ENCODE measurements at regions not wholly inside any gene's neighbourhood (a gene's known extent, or its start where the extent isn't known, plus 50 kb on each side); places are given as distances from the start of the nearest gene placed in this dataset.
"Not testable (repeated sequence)": the region's sequence is repeated elsewhere in the genome, so short reads cannot be mapped to it uniquely, and the experiment has no call there.

DNA sequence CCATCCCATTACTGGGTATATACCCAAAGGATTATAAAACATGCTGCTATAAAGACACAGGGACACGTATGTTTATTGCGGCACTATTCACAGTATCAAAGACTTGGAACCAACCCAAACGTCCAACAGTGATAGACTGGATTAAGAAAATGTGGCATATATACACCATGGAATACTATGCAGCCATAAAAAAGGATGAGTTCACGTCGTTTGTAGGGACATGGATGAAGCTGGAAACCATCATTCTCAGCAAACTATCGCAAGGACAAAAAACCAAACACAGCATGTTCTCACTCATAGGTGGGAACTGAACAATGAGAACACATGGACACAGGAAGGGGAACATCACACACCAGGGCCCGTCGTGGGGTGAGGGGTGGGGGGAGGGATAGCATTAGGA, 106.1 kb downstream of the CHD1L start:
- H3K9me3 ChIP-seq; H3K36me3 ChIP-seq; H3K4me1 ChIP-seq; H3K27ac ChIP-seq; intact Hi-C loops (cut with DNase I); H3K4me3 ChIP-seq; H3K27me3 ChIP-seq; DNase-seq: not testable (repeated sequence)
- 77 to 83% methylated on average over 8 of the region's 8 CpGs for WGBS, 2 donors

DNA sequence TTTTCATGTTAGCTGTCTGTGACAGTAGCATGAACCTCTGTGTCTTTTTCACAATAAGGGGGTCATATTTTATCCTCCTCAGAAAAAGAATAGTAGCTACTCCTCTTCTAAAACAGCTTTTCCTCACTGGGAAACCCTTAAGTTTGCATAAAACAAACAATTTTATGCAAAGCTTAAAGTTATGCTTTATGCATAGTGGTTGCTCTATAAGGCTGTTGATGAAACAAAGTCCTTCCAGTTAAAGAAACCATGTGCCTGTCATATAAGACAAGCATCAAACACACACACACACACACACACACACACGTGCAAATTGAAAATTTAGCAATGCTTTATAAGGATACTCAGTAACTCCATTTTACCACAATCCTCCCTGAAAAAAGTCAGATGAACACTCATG, 107.0 kb downstream of the CHD1L start:
- H3K9me3 ChIP-seq, result peaks cover 0 to 2% (median 0%) of the 10 kb centered on the region in 4 donors
- H3K36me3 ChIP-seq, result no peaks in the 10 kb centered on the region
- intact Hi-C loops (cut with DNase I), result no loop called here
- no peak overlapping the region for H3K4me3 ChIP-seq
- 47 to 78% methylated on average over 1 of the region's 1 CpG for WGBS, 2 donors
- H3K4me1 ChIP-seq, result no peaks in the 10 kb centered on the region
- H3K27ac ChIP-seq, result no peak overlapping the region
- H3K27me3 ChIP-seq, result no peaks in the 10 kb centered on the region
- no peak for DNase-seq
- TF ChIP-seq POLR2AphosphoS5 (IDR thresholded peaks at IDR 0.05), result no peak
- no peak for TF ChIP-seq EP300 (IDR thresholded peaks at IDR 0.05)
- TF ChIP-seq POLR2A (IDR thresholded peaks at IDR 0.05), result no peak

DNA sequence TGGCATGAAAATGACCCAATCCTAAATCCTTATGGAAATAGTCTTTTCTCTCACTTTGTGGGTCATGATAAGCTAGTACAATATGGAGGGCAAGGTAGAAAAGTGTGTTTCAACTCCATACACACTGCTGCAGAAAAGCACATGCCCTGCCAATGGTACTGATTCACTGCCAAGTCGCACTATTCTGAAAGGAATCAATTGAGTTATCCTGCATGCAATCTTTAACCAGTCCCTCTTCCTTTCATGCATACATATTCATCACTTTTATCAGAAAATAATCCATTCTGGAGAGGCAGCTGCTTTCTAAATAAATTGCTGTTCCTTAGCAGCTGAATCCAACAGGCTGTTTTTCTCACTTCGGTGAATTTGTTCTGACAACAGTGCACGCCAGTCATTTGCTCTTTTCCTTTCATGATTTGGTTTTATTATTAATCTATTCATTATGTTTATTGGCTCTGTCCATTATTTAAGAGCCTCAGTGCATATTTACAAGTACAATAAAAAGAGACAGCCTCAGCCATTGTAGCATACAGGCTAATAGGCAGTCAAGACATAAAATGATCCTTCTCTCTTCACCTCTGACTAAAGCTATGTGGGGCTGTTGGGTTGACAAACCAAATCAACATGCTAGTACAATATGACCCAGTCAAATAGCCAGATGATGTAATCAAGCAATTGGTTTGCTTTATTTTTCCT, 108.8 kb downstream of the CHD1L start:
- no peaks in the 10 kb centered on the region for H3K4me1 ChIP-seq
- no peaks in the 10 kb centered on the region for H3K36me3 ChIP-seq
- 75 to 81% methylated on average over 3 of the region's 3 CpGs for WGBS, 2 donors
- no peak overlapping the region for H3K4me3 ChIP-seq
- TF ChIP-seq, protein P1, sequence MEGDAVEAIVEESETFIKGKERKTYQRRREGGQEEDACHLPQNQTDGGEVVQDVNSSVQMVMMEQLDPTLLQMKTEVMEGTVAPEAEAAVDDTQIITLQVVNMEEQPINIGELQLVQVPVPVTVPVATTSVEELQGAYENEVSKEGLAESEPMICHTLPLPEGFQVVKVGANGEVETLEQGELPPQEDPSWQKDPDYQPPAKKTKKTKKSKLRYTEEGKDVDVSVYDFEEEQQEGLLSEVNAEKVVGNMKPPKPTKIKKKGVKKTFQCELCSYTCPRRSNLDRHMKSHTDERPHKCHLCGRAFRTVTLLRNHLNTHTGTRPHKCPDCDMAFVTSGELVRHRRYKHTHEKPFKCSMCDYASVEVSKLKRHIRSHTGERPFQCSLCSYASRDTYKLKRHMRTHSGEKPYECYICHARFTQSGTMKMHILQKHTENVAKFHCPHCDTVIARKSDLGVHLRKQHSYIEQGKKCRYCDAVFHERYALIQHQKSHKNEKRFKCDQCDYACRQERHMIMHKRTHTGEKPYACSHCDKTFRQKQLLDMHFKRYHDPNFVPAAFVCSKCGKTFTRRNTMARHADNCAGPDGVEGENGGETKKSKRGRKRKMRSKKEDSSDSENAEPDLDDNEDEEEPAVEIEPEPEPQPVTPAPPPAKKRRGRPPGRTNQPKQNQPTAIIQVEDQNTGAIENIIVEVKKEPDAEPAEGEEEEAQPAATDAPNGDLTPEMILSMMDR (IDR thresholded peaks at IDR 0.05), result no peak
- TF ChIP-seq POLR2AphosphoS5 (IDR thresholded peaks at IDR 0.05) (no peak), EP300 (IDR thresholded peaks at IDR 0.05) (no peak), POLR2A (IDR thresholded peaks at IDR 0.05) (no peak)
- H3K27ac ChIP-seq, result no peak overlapping the region
- H3K9me3 ChIP-seq, result peaks cover 0 to 2% (median 0%) of the 10 kb centered on the region in 4 donors
- DNase-seq, result no peak
- no peaks in the 10 kb centered on the region for H3K27me3 ChIP-seq
- intact Hi-C loops (cut with DNase I), result no loop called here

DNA sequence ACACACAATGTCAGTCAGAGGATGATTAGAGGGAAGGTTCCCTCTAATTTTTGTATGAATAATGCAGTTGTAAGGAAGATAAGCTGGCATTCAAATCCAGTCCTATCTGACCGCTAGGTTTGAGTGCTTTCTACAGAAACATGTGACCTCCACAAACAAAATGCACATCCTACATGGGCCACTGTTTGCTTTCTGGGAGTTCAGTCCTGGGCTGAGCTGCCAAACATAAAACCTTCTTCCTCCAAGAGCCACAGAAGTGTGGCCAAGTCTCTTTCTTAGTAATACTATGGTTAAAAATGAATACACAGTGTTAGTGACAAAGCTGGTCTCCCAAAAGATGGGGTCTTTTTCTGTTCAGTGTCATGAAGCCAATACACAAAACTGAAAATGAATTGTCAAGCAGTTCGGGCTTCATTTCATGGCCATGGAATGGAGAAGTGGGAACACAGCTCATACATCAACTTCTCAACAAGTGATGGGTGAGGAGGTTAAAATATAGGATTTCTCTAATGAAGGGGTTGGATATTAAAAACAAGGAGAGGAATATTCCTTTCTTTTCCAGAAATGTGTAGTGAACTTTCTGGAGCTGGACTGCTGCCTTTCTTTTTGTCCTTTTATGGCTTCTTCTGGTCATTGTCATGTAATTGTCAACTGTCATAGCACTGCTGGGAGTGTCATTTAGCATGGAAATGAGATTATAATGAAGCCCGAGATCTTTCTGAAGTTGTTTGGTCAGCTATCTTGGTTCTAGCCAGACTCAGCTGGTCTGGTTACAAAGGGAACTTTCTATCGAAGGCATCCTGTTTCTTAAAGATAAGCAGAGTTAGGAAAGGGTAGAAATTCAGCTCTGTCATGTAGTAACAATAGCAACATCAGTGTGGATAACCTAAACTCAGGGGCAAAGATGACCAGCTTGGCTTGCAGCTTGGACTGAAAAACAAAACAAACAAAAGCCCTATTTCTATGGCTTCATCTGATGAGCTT, 135.1 kb downstream of the CHD1L start:
- intact Hi-C loops (cut with DNase I), result no loop called here
- H3K27ac ChIP-seq, result no peak overlapping the region
- H3K4me3 ChIP-seq, result no peak overlapping the region
- H3K27me3 ChIP-seq, result no peaks in the 10 kb centered on the region
- no peak for TF ChIP-seq POLR2A (IDR thresholded peaks at IDR 0.05)
- TF ChIP-seq, protein P1 (IDR thresholded peaks at IDR 0.05), result no peak
- TF ChIP-seq EP300 (IDR thresholded peaks at IDR 0.05), result no peak
- no peak for TF ChIP-seq POLR2AphosphoS5 (IDR thresholded peaks at IDR 0.05)
- no peaks in the 10 kb centered on the region for H3K4me1 ChIP-seq
- H3K36me3 ChIP-seq, result no peaks in the 10 kb centered on the region
- WGBS, 2 donors, result 44 to 49% methylated on average over 4 of the region's 4 CpGs
- peaks cover 0 to 2% (median 0%) of the 10 kb centered on the region in 4 donors for H3K9me3 ChIP-seq
- no peak for DNase-seq

DNA sequence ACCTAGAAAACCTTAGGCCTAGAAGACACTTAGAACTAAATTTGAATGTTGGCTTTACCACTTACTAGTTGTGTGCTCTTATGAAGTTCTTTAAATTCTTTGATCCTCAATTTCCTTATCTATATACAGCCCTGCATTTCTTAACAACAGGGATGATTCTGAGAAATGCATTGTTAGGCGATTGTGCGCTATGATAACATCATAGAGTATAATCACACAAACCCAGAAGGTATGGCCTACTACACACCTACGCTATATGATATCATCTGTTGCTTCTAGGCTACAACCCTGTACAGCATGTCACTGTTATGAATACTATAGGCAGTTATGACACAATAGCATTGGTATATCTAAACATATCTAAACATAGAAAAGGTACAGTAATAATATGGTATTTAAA, 137.4 kb downstream of the CHD1L start:
- Histone ChIP-seq H3K27me3 (no peaks in the 10 kb centered on the region), H3K4me3 (no peak overlapping the region), H3K36me3 (no peaks in the 10 kb centered on the region), H3K4me1 (no peaks in the 10 kb centered on the region), H3K9me3 (no peaks in the 10 kb centered on the region), H3K27ac (no peak overlapping the region)
- TF ChIP-seq POLR2A (IDR thresholded peaks at IDR 0.05) (no peak), POLR2AphosphoS5 (IDR thresholded peaks at IDR 0.05) (no peak), EP300 (IDR thresholded peaks at IDR 0.05) (no peak)
- TF ChIP-seq, protein P1 (IDR thresholded peaks at IDR 0.05), result no peak
- intact Hi-C loops (cut with DNase I), result no loop called here
- 94 to 97% methylated on average over 3 of the region's 3 CpGs for WGBS, 2 donors
- no peak for DNase-seq

Data from sigmoid colon (tissue), 6 donors.